Omental fat pad (tissue), 3 donors: ENCODE measurements at regions not wholly inside any gene's neighbourhood (a gene's known extent, or its start where the extent isn't known, plus 50 kb on each side); places are given as distances from the start of the nearest gene placed in this dataset.

Experiments used
- ATAC-seq: fragments of 150-250 bp; one replicate; pipeline ENCODE4 v1.9.1; 2016; ENCODE audit warnings: mild to moderate bottlenecking, moderate library complexity; ENCODE audit not compliant: low FRiP score
- DNase-seq: peaks from one replicate; pipeline ENCODE4 v3.0.0-alpha.2; 2019; ENCODE audit warnings: low spot score
- TF ChIP-seq, protein P1 (sequence below), 3 donors: fragments of 450-650 bp; IDR thresholded peaks; one replicate each; pipeline ENCODE4 v1.5.1; 2016 to 2017; ENCODE audit warnings: antibody characterized with exemption in 3 of 3, mild to moderate bottlenecking in 3 of 3, moderate library complexity in 2 of 3

DNA sequence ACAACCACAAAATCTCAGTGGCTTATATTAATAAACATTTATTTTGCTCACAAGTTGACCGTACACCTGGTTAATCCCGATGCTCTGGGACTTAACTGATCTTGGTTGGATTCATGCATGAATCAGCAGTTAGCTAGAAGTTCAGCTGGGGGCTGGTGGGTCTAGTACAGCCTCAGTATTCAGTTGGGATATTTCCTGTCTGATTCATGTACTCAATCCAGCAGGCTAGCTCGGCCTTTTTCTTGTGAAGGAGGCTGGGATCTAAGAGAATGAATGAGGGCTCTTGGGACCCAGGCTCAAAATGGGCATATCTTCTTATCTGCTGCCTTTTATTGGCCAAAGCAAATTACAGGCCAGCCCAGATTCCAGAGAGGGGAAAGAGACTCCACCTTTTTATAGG, 178.8 kb downstream of the KCTD12 start:
- no peak for ATAC-seq
- TF ChIP-seq, protein P1, sequence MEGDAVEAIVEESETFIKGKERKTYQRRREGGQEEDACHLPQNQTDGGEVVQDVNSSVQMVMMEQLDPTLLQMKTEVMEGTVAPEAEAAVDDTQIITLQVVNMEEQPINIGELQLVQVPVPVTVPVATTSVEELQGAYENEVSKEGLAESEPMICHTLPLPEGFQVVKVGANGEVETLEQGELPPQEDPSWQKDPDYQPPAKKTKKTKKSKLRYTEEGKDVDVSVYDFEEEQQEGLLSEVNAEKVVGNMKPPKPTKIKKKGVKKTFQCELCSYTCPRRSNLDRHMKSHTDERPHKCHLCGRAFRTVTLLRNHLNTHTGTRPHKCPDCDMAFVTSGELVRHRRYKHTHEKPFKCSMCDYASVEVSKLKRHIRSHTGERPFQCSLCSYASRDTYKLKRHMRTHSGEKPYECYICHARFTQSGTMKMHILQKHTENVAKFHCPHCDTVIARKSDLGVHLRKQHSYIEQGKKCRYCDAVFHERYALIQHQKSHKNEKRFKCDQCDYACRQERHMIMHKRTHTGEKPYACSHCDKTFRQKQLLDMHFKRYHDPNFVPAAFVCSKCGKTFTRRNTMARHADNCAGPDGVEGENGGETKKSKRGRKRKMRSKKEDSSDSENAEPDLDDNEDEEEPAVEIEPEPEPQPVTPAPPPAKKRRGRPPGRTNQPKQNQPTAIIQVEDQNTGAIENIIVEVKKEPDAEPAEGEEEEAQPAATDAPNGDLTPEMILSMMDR (IDR thresholded peaks at IDR 0.05): no peak

DNA sequence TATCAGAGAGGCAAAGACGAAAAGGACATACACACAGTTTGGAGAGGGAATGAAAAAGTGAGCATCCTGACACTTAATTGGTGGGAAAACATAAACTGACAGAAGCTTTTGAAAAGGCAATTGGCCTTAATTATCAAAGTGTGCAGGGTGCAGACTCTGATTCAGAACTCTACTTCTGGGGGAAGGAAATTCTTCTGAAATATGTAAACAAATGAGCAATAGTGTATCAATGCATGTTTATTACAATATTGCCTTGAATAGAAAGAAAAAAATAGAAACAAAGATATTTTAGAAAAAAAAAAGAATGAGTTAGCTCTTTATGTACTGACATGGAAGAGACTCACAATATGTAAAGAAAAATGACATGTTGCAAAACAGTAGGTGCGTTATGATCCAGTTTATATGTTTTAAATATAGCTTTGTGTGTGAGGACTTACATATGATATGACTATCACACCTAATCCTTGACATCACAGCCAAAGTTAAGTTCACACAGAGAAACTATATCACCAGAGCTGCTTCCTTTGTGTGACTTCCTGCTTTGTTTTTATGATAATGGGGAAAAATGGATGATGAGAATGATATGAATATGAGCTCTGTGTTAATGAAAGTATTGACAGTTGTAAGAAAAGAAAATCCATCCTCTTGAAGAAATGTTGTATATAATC, 182.4 kb downstream of the KCTD12 start:
- no peak for DNase-seq
- TF ChIP-seq, protein P1 (IDR thresholded peaks at IDR 0.05): no peak
- no peak for ATAC-seq

More for the DNA sequence above, 178.8 kb downstream of the KCTD12 start:
- DNase-seq: no peak

DNA sequence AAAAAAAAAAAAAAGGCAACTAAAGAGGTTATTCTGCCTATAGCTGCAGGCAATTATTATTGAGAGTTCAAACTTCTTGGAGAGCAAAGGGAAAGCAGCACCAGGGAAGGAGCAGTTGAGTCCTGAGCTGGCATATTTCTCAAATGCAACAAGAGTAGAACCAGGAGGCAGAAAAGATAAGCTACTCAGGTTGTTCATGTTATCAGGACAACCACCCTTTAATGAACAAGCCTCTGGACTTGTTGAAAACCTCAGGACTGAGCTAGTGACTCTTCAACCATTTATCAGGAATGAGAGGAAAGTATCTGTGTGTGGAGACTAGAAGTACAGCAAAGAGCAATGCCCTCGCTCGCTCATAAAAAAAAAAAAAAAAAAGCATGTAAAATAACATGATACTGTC, 183.0 kb downstream of the KCTD12 start:
- ATAC-seq: no peak
- TF ChIP-seq, protein P1 (IDR thresholded peaks at IDR 0.05): no peak

DNA sequence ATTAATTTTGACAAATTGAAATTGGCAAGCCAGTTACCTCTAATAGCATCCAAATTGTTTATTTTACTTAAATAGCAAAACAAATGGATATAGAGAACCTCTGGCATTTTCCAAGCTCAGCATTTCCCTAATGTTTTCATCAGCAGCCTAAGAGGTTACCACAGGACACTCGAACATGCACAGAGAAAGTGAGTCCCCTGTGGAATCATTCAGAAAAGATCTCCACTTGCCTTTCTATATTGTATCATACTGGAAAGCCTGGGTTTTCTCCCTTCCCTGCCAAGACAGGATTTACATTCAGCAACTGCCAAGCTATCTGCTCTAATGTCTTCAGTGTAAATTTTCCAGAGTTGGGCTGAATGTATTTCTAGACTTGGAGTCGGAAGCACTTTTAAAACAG, 188.9 kb downstream of the KCTD12 start:
- DNase-seq (no peak), ATAC-seq (no peak)
- TF ChIP-seq, protein P1 (IDR thresholded peaks at IDR 0.05): no peak

More for the DNA sequence above, 183.0 kb downstream of the KCTD12 start:
- DNase-seq: no peak

DNA sequence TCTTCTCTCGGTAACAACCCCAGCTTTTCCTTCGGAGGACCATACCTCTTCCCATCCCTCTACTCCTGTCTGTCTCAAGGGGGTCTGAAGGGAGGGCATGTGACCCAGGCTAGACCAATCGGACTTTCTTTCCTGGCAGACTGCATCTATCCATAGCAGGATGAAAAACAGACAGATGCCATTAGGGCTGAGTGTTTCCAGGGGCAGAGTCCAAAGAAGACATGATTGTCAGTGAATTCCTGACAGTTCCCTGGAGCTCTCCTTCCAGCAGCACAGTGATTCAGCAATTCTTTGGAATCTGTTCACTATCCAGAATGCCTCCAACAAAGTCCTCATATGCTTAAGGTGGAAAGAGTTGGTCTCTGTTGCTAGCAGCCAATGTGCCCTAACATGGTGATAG, 189.8 kb downstream of the KCTD12 start:
- peak; percentile 75 for ATAC-seq
- TF ChIP-seq, protein P1 (IDR thresholded peaks at IDR 0.05): no peak

DNA sequence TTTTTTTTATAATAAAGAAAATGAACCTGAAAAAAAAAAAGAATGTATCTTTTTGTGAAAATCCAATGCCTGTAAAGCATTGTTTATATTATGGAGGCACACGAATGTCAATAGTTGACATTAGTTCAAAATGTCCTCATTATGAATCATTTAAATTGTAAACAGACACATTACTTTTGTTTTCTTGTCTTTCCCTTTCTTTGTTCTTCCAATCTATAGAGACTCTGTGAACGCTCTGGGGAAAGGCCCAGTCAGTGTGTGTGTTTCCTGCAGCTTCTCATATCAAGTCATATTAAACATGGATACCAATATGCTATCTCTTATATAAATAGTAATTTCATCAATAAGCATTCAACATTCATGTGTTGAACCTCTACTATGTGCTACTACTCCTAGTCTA, 193.1 kb downstream of the KCTD12 start:
- ATAC-seq: no peak
- no peak for DNase-seq
- TF ChIP-seq, protein P1 (IDR thresholded peaks at IDR 0.05): no peak

More for the DNA sequence above, 189.8 kb downstream of the KCTD12 start:
- no peak for DNase-seq

DNA sequence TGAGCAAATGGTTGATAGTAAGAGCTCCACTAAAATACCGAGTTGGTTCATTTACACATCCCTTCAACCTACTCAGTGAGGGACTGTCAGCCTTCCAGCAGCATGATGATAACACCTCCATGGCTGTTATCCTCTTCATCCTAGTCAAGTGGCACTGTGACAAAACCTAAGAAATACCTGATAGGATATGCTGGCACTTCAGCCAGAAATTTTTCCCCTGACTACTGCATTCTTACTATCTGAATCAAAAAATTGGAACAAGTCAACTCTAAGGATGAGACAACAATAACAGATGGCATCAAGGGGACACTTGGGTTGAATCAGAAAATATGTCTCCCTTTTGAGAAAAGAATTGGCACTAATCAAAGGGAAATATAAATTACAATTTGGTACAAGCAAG, 193.9 kb downstream of the KCTD12 start:
- TF ChIP-seq, protein P1 (IDR thresholded peaks at IDR 0.05): no peak
- ATAC-seq: no peak
- DNase-seq: no peak
